T1000 (cell line): ENCODE measurements at regions not wholly inside any gene's neighbourhood (a gene's known extent, or its start where the extent isn't known, plus 50 kb on each side); places are given as distances from the start of the nearest gene placed in this dataset.
"Not testable (repeated sequence)": the region's sequence is repeated elsewhere in the genome, so short reads cannot be mapped to it uniquely, and the experiment has no call there.

Source experiments
- DNase-seq: peaks from one replicate; lab custom pipeline; 2025; ENCODE audit warnings: mixed read lengths; lab: John Stamatoyannopoulos, UW

DNA sequence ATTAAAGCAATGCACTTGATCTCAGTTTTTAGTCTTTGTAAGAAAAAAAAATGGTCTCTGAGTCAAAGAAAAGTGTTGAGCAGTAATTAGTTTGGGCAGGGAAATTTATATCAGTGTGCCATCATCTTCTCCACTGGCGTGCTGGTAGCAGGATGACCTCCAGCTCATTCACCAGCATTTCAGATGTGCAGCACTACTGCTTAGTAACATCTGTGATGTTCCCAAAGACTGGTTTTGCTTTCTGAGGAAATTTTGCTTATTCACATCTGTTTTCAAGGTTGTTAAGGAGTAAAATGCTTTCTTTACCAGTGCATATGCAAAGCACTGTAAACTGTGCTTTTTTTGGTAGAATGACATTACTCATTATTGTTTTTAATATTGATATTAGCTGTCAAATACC is 540.4 kb downstream of the TRAM1L1 start:
- DNase-seq = no peak

DNA sequence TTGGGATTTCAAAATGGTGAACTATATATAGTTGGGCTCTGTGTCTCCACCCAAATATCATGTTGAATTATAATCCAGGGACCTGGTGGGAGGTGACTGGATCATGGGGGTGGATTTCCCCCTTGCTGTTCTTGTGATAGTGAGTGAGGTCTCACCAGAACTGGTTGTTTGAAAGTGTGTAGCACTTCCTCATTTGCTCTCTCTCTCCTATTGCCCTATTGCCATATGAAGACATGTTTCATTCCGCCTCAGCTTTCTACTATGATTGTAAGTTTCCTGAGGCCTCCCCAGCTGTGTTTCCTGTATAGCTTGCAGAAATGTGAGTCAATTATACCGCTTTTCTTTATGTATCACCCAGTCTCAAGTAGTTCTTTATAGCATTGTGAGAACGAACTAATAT is 545.6 kb downstream of the TRAM1L1 start:
- no peak for DNase-seq

DNA sequence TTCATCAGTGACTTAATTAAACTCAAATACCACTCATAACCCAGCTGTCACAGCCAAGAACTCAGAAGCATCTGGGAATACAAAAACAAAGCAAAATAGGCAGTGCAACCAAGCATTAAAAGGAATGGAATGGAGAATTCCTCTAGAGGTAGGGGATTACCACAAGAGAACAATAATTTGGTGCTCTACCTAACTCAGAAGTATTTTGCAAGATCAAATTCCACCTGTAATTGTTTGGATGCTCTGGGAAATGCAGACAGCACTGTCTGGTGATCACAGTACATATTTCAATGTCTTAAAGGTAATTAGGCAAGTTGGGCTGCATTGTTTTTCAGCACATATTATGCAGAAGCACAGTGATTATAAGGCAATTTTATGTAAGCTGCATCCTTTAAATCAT is 547.5 kb downstream of the TRAM1L1 start:
- no peak for DNase-seq

DNA sequence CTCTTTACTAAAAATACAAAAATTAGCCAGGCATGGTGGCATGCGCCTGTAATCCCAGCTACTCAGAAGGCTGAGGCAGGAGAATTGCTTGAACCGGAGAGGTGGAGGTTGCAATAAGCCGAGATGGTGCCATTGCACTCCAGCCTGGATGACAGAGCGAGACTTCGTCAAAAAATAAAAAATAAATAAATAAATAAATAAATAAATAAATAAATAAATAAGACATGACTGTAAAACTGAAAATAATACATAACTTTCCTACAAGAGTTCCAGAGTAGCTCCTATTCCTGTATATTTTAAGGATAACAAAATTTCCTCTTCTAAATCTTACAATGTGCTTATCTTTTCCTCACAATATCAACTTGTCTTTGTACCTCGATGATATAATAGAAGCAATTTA is 549.4 kb downstream of the TRAM1L1 start:
- DNase-seq = not testable (repeated sequence)

DNA sequence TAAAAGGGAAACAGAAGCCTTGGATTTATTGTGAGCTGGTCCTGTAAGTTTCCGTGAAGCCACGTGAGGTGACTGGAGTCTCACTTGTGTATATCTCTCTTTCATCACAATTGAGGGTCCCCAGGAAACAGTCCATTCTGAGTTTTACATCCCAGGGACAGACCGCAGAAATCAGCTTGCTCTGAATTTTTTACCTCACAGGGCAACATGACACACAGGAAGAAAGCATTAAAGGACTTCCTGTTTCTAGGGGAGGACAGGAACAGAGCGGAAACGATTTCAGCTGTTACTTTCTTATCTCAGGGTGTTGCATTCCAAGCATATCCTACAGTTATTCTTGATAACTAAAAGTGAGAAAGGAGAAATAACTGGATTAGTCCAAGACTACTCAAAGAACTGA is 553.5 kb downstream of the TRAM1L1 start:
- DNase-seq = no peak

DNA sequence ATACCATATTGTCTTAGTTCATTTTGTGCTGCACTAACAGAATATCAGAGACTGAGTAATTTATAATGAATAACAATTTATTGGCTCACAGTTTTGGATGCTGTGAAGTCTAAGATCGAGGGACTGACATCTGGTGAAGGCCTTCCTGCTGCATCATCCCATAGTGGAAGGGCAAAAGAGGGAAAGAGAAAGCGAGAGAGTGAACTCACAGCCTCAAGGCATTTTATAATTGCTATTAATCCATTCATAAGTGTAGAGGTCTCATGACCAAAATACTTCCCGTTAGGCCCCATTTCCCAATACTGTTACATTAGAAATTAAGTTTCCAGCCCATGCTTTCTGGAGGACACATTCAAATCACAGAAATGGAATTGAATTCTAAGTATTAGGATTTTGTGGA is 554.4 kb downstream of the TRAM1L1 start:
- no peak for DNase-seq

DNA sequence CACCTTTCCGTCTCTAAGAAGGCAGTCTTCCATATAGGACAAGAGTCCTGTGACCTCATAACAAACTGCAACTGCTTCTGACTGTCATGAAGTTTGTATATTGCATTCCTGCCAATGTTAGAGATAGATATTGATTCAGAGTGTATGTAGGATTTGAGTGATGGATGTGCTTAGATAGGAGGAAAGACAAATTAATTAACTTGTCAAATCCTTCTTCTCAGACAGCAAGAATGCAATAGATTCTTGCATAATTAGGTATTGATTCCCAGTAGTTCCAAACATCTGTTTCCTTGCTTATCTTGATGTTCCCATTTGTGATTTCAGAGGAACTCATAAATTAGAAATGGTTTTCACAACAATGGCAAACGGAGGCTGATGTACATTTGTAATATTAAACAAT is 555.3 kb downstream of the TRAM1L1 start:
- DNase-seq = no peak

DNA sequence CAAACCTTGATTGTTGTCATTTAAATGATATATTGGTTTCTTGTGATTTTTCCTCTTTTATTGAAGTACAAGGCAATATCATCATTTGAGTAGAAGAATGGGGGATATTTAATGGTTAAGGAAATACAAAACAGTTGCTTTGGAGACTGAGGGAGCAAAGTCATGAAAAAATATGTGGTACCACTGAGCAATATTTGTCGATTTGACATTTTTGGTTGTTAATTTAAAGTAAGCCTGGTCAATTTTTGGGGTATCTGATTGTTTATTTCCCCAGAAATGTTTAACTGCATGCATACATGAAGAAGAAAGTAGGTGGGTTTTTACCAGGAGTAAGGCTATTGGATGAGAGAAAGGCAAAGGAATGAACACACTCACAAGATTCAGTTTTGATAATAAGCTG is 556.2 kb downstream of the TRAM1L1 start:
- no peak for DNase-seq

DNA sequence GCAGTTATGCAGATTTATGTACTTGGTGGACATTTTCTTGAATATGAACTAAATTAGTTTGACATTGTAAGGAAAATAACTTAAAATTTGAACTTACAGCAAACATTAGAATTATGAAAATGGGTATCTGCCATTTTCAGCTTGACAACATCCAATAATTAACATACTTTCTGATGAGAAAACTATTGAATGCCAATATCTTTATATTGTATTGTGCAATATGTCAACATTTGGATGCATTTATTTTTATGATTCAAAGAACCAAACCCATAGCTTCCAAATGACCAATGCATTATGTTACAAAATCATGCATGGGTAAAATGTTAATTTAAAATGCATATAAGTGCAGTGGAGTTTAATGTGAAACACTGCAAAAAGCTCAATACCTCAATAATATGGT is 562.5 kb downstream of the TRAM1L1 start:
- DNase-seq = no peak

DNA sequence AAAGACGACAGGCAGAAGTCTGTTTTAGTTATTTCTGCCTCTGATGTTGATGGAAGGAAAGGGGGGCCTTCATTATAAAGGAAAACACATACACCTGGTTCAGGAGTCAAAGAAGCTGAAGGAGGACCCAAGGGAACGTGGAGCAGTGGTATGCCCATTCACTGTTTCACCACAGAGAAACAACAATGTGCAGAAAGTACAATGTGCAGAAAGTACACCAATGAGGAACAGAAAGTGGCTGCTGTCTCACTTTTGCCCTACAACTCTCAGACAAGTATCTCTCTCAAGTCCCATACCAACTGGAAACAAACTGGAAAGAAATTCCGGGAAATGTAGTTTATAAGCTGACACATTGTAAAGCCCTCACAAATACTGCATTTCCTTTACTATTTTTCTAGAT is 564.5 kb downstream of the TRAM1L1 start:
- no peak for DNase-seq

DNA sequence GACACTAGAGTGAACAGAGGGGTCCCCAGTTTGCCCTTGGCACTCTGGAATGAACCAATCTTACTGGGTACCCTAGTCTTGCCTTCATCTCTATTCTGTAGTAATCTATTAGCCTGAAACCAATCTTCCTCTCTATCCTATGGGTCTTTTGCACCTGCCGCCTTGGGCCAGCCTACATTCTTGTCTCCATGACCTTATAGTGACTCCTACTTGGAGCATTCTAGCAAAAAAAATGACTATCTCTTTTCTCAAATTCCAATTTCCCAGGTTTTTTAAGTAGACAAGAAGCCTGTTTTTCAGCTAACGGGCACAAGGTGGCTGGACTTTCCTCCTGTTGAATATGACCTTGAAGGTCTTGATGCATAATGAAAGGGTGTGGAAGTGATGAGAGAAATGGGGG is 568.7 kb downstream of the TRAM1L1 start:
- no peak for DNase-seq

DNA sequence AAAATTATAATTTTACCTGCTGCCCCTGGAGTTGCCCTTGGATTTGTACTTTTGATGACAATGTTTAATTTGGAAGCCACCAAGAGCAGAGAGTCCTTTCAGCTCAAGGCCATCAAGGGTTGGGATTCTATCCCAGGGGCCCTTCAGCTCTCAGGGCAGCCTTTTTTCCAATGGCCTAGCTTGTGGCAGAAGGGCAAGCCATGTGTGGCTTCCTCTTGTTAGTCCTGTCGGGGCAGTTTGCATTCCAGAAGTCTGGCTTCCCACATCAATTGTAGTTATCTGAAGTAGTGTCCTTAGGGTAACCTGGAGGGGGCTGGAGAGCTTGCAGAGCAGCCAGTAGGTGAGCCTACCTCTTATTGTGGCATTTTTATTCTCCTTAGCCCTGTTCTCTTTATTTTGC is 569.4 kb downstream of the TRAM1L1 start:
- DNase-seq = no peak

DNA sequence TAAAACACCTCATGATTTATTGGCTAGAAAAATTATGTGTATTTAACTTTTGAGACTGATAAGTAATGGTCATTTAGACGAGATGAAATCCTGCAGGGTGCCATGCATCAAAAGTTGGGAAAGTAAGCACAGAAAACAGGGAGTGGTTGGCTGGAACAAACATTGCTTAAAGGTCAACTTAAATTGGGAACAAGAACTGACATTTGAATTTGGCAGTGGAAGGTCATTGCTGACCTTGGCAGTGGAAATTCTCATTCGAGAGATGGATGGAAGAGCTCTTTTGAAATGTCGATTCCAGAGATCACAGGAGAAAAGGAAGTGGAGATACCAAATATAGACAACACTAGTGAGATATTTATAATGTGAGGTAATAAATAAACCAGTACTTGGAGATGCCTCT is 572.8 kb downstream of the TRAM1L1 start:
- DNase-seq = no peak

DNA sequence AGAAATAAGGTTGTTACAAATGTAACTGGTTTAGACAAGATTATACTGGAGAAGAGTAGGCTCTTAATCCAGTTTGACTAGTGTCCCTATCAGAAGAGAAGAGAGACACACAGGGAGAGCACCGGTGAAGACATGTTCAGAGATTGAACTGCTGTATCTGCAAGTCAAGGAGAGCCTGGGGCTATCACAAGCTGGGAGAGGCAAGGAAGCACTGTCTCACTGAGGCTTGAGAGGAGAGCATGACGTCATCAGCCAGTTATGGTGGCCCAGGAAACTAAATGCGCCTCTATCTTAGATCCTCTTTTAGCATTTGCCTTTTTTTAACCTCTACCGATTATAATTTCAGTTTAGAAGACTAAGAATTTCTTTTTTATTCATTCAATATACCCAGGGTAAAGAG is 583.4 kb downstream of the TRAM1L1 start:
- no peak for DNase-seq

DNA sequence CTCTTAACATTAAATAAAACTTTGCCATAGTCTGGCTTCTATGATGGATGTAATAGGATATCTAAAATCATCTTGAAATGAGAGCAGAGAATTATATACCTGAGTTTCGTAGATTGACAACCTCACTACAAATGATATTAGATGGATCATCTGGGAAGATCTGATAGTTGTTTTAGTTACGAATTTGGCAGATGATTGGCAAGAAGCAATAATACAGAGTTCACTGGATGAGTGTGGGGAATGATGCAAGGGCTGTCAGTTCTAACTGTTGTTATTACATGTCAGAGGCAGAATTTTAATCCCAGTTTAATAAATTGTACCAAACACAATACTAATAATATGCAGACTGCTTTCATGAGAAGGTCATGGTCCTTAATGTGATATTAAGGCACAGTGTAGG is 585.2 kb downstream of the TRAM1L1 start:
- DNase-seq = no peak

DNA sequence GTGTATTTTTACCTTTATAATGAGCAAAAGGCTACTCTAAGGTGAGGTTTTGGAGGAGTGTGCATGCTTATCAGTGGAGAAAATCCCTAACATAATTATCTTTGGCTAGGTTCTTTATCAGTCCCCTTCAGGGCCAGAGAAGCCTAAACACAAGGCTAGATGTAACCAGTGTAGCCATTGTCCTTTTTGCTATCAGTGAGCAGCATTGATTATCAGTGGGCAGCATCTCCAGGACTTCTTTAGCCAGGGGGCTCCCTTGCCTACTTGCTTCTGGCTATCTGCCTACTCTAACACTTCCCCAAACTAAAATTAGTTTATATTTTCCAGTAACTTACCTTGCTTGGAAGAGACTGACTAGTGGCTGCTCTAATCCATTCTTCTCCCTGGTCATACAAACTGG is 595.6 kb downstream of the TRAM1L1 start:
- no peak for DNase-seq

DNA sequence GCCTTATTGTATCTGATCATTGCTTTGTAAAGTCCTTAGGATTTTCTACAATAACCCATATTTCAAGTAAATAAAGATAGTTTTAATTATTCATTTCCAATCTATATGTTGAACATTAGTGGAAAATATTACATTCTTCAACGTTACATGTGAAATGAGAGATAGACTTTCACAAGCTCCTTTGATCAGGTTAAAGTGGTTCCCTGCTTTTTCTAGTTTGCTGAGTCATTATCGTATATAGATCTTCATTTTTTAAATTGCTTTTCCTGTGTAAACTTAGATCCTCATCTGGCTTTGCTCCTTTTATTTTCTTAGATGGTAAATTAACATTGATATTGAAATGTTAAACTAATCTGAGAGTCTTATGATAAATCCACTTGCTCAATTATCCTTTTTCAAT is 599.0 kb downstream of the TRAM1L1 start:
- no peak for DNase-seq

DNA sequence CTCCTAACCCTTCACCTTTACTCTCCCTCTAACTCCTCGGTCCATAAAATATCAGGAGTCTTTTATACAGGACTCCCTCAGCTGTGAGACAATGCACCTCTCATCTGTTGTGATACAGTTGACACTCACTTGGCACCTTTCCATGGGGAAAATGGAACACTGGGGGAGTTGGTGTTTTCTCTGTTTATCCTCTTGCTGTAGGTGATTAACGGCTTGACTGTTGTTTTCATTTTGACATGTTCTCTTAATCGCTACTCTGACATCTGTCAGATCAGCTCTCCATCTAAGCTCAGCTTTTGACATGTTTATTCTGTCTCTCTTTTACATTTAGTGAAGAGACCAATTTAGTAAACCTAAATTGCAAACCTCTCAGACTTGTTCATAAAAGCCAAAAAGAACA is 604.8 kb downstream of the TRAM1L1 start:
- DNase-seq = no peak

DNA sequence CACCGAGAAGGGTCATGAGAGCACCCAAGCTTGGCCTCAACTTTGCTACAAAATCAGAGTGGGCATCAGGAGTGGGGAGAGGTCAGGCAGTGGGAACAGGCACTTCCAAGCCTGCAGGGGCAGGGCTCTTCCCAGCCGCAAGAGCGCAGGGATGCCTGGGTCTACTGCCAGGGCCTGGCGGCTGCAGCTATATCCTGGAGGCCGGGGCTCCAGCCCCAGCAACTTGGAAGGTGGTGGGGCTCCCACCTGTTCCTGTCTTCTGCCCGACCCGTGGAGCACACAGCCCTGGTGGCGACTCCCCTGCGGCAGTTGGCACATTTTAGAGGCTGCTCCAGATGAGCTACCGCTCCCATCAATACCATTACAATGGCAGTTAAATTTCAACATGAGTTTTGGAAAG is 607.0 kb downstream of the TRAM1L1 start:
- DNase-seq = no peak

DNA sequence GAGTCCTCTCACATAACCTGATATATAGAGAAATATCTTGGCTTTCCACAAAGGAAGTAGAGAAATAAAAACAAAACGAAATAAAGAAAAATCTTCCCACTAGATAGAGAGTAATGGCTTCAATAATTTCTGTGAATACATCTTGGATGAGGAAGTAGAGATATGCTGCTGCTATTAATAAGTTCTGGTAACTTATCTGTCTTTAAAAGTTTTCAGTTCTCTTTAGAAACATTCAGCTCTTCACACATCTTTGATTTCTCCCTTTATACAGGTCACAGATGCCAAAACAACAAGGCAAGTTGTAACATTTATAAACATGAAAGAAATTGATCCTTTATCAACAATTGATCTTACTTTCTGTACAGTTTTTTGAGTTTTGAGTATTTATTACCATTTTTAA is 615.8 kb downstream of the TRAM1L1 start:
- no peak for DNase-seq

DNA sequence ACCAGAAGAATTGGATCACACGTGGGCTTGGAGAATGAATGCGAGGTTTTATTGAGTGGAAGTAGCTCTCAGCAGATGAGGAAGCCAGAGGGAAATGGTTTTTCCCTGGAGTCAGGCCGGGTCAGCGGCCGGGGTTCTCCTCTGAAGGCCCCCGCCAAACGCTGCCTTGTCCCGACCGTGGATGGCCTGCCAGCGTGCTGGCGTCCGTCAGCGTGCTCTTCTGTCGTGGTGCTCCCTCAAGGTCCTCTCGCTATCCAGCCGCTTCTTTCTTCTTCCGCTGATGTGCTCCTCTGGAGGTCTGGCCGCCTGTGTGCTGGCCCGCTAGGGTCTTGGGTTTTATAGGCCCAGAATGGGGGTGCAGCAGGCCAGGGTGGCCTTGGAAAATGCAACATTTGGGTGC is 632.2 kb downstream of the TRAM1L1 start:
- DNase-seq = no peak

DNA sequence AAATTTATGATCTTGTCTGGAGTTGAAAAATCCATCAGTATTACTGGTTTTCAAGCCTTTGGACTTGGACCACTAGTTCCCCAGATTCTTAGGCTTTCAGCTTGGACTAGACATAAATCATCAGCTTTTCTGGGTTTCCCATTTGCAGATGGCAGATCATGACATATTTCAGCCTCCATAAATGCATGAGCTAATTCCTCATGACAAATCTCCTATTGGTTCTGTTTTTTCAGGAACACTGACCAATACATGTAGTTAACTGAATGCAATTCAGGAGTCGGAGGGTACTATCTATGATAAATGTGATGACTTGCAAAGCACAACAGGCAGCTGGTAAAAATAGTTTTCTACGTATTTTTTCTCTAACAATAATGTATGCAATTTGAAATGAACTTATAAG is 635.6 kb downstream of the TRAM1L1 start:
- DNase-seq = no peak

DNA sequence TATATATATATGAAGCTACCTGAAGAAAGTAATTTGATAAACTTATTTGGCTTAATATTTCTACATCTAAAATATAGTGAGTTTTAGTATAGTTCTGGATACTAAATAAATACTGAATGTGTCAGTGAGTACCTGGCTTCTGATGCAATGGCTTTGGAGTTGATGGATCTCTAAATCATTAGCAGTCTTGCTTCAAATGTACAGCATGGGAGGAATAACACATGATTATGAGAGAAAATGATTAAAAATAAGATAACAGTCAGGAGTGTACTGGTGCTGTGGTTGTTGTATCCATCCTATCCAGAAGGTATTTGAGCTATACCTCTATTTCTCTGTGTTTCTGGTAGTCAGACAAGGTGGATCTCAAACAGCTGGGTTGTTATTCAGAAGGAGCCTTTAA is 641.3 kb downstream of the TRAM1L1 start:
- no peak for DNase-seq

DNA sequence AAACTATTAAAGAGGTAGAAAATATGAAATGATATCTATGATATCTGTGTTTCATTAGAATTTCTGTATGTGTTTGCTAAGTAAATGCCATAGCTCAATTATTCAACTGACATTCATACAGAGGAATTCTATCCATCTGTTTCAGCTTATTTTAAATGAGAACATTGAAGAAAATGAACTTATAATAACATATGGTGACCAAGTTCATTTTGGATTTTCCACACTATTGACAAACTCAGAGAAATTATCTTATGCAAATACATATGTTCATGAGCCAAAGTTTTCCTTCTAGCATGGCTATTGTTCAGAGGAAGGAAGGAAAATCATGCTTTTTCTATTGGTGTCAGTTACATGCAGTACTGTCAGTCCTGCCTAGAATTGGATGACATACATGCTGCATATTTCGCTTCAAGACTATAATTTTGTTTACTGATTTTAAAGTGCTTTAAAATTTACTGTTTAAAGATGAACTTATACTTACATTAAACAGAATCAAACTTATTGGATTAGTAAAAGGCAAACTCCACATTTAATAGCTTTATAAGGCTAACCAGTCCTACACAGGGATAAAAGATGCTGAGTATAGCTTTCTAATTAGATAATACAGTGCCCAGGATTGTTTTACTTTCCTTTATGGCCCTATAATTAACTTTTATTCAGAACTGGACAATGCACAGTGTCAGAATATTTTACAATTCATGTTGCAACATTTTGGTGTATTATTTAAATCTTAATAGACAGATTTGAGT is 646.2 kb downstream of the TRAM1L1 start:
- no peak for DNase-seq

DNA sequence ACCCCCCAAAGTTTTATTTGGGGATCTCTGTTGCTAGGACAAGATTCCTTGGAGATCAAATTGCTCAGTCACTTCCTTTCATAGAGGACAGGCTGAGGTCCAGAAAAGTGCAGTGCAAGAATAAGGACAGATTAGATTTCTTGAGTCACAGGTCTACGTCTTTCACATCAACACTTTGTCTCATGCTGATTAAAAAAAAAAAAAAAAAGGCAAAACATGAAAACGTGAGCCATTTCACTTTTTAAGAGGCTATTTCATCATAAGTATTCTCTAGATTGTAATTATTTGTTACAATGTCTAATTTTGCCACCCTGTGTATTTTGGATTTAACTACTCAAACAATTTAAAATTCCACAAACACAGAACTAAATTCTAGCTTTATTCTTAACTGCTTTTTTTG is 647.0 kb downstream of the TRAM1L1 start:
- DNase-seq = no peak
